CD4-positive, alpha-beta T cell treated with Interleukin-10 for 1 hour (primary cell): ENCODE measurements at regions not wholly inside any gene's neighbourhood (a gene's known extent, or its start where the extent isn't known, plus 50 kb on each side); places are given as distances from the start of the nearest gene placed in this dataset.
"Not testable (repeated sequence)": the region's sequence is repeated elsewhere in the genome, so short reads cannot be mapped to it uniquely, and the experiment has no call there.

Source experiments
- DNase-seq: peaks from one replicate; pipeline ENCODE4 v3.0.0-alpha.2; 2020

DNA sequence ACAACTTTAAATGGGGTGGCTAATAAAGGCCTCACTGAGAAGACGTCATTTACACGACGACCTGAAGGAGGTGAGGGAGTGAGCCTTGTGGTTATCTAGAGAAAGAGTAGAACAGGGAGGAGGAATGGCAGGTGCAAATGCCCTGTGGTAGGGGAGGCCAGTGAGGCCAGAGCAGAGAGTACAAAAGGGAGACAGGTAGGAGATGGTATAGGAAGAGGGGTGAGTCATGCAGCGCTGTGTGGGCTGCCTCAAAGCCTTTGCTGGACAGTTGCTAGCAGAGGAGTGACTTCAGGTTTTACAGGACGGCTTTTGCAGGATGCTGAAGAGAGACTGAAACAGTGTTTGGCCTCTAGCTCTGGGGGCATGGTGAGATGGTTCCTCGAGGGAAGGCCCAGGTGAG is 116.0 kb downstream of the IER5 start:
- no peak for DNase-seq

DNA sequence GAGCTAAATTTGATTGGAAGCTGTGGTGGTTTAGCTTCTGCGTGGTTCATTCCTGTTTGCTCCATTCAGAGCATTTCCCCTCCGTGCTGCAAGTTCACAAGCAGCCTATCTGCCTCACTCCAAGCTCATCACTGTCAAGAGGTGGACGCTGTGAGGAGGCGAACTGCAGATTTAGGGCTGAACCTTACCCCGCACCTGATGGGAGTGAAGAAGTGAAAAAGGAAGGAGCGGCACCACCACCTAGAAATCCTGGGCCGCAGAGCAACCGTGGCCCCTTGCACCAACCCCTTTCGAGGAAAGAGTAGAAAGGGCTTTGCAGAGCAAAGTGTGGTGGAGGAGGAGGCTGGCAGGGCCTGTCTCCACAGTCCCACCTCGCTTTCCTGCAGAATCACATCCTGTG is 117.4 kb downstream of the IER5 start:
- DNase-seq = no peak

DNA sequence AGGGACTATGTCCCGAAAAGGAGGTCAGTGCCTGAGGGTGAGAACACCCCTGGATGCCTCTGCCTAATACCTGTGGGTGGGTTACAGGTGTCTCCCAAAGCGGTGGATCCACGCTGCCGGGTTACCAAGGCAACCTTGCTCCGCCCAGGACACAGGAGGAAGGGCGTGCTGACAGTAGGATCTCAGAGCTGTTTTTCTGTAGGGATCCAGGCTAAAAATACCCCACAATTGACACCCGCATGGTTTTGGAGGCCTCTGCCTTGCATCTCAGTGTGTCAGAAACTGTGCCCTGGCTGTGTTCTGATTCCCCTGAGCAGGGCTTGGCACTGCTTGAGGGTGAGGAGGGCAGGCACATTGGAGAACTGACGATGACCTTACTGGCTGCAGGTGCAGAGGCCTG is 118.0 kb downstream of the IER5 start:
- DNase-seq = no peak

DNA sequence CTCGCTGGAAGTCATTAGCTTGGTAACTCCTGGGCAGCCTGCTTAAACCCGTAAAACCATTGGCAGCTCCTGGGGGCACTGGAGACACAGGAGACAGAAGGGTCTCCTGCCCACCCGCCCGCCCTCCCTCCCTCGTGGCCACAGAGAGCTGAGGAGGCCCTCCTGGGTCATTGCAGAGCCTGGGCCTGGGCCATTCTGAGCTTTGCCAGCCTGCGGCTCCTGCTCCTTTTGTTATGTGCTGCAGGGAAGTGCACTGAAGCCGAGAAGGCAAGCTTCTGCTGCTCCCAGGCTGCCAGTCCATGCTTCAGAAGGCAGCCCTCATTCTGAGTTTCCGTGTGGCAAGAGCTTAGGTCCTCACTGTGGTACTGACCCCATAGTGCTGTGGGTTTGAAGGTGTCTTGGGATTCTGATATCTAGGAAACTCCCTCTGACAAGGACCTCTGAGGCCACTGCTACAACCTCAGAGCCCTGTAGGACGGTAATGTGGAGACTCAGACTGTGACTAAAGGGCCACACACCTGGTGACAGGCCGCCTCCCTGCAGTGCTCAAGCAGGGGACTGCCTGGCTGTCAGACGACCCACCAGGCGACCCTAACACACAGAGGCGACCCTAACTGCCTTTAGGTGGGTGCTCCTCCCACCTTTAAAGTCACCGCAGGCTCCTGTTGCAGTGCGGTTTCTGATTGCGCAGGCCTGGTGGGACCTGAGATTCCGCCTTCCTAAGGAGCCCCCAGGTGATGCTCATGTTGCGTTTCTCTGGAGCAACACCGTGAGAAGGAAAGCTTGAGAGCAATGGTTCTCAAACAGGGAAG is 118.7 kb downstream of the IER5 start:
- no peak for DNase-seq

DNA sequence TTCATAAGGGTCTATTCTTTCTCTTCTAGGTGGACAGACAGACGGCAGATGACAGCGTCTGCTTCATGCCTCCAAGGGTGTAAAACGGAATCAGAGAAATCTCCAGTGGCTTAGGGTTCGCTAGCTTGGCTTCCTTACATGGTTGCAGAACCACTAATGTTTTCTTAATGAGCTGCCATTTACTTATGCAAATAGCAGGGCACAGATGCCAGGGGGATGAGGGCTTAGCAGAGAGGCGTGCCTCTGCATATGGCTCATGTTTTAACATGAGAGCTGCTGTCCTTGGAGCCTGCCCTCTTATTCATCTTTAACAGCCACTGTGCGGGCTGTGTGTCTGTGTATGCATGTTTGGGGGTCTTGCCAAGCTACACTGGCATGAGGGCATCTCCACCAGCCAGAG is 119.6 kb downstream of the IER5 start:
- DNase-seq = no peak

DNA sequence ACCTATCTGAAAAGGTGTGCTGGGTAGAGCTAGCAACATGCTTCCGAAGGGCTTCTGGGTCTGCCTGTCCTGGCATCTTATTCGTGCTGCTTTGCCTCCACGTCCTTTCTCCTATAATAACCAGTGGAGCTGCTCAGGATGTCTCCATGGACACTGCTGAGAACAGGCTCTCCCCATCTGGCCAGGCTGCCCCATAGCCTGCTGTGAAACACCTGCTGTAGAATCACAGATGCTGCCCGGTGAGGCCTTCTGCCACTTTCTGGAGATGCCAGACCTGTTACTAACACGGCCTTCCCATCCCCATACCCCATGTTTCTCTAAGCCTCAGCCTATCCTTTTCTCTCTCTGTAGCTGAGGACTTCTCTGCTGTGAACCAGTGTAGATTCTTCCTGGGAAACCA is 120.5 kb downstream of the IER5 start:
- no peak for DNase-seq

DNA sequence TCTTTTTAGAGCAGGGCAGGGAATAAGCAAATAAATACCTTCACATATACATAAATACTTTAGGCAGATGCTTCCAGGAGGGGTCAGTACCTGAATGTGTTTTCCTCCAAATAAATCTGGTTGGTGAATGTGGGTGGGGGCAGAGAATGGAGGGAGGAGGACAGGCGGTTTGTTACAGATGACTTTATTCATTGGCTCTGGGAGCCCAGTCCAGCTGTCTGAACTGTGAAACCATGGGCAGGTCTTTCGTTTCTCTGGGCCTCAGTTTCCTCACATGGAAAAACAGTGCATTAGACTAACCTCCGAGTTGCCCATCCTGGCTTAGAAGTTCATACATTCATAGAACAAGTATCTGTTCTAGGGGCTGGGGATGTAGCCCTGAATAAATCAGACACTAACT is 124.6 kb downstream of the IER5 start:
- no peak for DNase-seq

DNA sequence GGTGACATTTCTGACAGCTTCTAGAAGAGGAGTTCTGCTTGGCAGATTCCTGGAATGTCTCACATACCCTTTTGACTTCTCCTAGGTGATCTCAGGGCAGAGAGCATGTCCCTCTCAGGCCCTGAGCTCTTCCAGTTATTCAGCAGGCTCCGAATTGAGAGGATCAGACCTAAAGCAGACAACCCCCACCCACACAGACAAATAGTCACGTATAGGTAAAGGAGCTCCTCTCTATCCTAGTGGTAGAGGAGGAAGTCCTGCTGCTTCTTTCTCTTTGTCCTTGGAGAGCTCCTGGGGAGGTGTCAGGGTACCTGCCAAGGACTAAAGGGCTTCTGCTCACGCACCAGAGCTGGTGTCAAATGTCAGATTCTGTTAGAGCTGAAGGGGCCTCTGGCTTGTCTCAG is 128.1 kb downstream of the IER5 start:
- DNase-seq = no peak

DNA sequence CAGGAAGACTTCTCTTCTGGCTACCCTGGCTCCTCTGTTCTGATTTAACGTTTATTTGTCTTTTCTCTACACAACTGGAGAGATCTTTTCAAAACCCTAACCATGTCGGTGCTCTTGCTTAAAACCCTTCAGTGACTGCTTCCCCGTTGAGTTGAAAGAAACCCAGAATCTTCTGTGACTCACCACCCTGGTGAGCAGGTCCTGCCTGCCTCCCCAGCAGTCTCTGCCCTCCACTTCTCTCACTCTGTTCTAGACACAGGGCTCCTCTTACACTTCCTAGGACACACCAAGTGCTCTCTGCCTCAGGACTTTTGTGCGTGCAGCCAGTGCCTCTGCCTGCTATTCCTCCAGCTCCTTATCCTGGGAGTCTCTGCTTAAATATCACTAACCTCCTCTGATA is 131.4 kb downstream of the IER5 start:
- DNase-seq = no peak

DNA sequence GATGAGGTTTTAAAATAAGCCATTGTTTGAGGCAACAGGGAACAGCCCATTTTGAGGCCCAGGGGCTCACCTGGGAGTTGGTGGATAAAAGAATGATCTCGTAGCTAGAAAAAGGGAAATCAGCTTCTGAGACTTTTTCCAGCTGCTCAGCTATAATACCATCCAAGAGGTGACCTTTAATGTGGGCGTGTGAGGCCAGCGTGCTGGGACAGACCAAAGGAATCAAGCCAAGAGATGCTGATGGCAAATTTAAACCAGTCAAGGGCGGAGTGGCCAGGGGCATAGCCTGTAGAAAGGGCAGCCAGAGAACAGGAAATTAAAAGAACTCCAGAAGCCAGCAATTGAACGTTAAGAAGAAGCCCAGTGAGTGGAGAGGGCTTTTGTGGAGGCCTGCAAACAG is 132.6 kb downstream of the IER5 start:
- no peak for DNase-seq

DNA sequence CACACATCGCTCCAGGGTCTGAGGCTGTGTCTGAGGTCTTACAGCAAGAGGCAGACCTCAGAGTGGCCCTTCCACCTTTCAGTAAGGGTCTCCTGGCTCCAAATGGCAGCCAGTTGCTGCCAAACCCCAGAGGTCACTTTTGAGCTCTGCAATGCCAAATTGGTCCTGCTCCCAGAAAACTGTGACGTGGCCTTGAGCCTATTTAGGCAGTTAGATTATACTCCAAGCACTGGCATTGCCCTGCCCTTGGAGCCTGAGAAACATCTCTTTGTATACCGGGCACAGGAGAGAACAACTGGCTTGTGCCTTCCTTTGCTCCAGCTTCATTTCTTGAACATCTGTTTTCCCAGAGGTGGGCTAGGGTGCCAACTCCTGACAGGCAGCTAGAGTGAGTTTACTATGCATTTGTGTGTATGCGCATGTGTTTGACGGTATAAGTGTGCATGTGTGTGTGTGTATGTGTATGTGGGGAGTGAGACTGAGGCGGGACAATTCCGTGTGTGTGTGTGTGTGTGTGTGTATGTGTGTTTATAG is 134.5 kb downstream of the IER5 start:
- DNase-seq = no peak

DNA sequence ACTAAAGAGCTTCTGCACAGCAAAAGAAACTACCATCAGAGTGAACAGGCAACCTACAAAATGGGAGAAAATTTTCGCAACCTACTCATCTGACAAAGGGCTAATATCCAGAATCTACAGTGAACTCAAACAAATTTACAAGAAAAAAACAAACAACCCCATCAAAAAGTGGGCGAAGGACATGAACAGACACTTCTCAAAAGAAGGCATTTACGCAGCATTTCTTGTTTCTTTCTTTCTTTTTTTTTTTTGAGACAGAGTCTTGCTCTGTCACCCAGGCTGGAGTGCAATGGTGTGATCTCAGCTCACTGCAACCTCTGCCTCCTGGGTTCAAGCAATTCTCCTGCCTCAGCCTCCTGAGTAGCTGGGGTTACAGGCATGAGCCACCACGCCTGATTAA is 138.2 kb downstream of the IER5 start:
- not testable (repeated sequence) for DNase-seq

DNA sequence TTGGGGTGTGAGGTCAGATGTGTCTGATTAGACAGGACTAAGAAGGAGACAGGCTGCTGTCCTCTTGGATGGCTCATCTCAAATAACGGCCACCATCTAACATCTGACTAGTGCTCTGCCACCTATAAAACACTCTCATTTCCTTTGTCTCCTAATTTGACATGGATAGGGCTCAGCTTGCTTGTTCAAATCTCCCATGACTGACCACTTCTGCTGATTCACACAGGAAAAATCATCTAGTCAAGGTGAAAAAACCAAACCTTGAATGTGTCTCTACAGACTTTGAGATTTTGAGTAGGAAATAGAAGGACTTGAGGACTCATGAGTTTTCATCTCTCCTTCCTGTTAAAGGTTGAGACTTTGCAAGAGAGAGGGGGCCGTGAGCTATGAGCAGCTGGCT is 150.6 kb downstream of the IER5 start:
- DNase-seq = no peak

DNA sequence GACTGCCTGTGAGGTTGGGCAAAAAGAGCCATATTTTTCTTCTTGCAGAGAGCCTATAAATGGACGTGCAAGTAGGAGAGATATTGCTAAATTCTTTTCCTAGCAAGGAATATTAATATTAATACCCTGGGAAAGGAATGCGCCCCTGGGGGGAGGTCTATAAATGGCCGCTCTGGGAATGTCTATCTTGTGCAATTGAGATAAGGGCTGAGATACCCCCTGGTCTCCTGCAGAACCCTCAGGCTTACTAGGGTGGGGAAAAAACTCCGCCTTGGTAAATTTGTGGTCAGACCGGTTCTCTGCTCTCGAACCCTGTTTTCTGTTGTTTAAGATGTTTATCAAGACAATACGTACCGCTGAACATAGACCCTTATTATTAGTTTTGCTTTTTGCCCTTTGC is 157.8 kb downstream of the IER5 start:
- DNase-seq = not testable (repeated sequence)

DNA sequence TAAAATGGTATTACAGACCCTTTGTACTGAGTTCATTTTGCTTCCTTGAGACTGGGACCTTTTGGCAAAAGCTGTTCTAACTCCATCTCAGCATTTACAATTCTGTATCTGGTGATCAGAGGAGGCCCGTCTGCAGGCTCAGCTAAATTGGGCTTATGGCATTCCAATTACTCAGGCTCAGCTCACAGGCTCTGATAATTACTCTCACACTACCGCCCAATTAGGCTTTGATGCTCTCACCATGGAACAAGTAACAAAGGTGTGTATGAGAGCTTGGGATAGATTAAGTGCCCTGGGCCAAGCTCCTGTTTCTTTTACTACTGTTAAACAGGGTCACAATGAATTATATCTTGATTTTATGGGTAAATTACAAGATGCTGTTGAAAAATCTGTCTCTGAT is 159.9 kb downstream of the IER5 start:
- not testable (repeated sequence) for DNase-seq

DNA sequence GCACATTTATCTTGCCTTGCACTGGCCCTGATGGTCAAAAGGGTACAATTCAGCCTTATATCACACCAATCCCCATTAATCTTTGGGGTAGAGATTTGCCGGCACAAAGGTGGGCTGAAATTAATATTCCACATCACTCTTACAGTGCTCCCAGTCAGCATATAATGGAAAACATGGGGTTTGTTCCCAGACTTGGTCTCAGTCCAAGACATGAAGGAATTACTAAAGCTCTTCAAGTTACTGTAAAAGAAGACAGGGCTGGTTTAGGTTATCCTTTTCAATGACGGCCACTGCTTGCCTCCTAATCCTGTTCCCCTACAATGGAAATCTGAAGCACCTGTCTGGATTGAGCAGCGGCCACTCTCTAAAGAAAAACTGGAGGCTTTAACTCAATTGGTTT is 160.7 kb downstream of the IER5 start:
- no peak for DNase-seq

DNA sequence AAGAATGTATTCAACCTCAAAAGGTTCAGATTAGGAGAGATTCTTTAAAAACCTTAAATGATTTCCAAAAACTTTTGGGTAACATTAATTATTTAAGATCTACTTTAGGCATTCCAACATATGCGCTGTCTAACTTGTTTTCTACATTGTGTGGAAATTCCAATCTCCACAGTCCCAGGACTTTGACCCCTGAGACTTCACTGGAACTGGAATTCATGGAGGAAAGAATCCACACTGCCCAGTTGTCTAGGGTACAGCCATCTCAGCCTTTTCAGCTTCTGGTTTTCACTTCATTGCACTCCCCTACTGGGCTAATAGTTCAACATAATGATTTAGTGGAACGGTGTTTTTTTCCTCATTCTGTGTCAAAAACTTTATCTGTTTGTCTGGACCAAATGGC is 161.5 kb downstream of the IER5 start:
- DNase-seq = no peak

DNA sequence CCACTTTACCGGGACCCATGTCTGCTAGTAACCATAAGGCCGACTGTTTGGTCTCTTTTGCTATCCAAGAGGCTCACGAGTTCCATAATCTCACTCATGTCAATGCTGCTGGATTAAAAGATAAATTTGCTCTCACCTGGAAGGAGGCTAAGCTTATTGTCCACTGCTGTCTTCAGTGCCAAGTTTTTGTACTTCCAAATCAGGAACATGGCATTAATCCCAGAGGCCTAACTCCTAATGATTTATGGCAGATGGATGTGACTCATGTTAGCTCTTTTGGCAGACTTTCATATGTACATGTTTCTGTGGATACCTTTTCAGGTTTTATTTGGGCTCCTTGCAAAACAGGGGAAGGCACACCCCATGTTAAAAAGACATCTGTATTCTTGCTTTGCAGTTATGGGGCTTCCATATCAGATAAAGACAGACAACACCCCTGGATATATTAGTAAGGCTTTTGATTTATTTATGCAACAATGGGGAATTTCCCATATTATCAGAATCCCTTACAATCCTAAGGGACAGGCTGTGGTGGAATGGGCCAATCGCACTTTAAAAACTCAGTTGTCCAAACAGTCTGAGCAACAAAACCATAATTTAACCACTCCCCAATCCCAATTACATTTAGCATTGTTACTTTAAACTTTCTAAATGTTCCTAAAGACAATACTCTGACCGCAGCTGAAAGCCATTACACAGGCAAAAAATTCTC is 162.7 kb downstream of the IER5 start:
- no peak for DNase-seq

DNA sequence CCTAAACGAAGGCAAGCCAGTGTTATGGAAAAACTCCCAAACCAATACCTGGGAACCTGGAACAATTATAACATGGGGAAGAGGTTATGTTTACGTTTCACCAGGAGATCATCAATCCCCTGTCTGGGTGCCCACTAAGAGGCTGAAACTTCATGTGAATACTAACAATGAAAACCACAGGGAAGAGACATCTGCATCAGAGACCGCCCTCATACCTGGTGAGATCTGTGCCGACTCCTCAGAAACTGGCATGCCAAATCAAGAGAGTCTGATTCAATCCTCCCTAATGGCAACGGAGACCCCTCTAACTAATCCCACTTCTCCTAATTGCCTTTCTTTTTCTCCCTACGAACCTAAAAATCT is 163.2 kb downstream of the IER5 start:
- DNase-seq = no peak

DNA sequence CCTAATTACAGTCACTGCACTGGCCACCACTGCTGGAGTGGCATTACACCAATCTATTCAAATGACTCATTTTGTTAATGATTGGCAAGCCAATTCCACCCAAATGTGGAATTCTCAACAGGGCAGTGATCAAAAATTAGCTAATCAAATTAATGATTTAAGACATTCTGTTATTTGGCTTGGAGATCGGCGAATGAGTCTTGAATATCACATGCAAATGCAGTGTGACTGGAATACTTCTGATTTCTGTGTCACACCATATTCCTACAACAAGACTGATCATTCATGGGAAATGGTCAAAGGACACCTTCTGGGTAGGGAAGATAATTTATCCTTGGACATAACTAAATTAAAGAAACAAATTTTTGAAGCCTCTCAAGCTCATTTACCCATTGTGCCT is 165.1 kb downstream of the IER5 start:
- DNase-seq = not testable (repeated sequence)

DNA sequence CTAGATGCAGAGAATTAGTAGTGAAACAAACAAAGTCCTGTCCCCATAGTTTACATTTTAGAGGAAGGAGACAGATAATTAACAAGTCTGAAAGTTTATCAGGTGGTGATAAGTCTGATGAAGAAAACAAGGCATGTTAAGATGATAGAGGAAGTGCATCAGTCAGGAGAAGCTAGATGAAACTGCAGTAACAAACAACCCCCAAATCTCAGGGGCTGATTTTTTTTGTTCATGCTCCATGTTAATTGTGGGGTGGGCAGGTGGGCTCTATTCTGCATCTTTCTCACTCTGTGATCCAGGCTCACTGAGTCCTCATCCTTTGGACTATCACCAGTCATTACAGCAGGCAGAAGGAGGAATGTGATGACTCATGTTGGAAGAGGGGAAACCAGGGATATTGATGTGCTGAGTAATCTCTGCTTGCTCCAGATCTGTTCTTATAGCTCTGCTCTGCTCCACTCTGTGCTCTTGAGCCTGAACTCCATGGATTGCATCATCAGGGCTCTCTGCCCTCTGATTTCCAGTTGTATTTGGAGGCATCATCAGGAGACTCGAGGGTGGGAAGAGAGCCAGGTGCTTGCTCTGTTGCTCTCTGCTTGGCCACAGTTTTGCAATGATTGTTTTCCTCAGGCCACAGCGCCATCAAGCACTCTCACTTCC is 166.9 kb downstream of the IER5 start:
- DNase-seq = no peak

DNA sequence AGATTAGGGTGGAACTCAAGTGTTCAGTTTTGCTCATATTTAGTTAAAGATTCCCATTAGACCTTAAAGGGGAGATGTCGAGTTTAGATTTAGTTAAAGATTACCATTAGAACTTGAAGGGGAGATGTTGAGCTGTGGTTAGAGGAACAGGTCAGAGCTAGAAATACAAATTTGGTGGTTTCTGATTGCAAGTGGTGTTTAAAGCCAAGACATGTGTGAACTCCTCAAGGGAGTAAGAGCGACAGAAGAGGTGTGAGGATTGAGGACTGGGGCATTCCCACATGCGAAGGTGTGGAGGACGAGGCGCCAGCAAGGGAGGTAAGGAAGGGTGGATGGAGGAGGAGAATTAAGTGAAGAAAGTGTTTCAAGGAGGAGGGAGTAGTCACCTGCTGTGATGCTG is 168.6 kb downstream of the IER5 start:
- DNase-seq = no peak

DNA sequence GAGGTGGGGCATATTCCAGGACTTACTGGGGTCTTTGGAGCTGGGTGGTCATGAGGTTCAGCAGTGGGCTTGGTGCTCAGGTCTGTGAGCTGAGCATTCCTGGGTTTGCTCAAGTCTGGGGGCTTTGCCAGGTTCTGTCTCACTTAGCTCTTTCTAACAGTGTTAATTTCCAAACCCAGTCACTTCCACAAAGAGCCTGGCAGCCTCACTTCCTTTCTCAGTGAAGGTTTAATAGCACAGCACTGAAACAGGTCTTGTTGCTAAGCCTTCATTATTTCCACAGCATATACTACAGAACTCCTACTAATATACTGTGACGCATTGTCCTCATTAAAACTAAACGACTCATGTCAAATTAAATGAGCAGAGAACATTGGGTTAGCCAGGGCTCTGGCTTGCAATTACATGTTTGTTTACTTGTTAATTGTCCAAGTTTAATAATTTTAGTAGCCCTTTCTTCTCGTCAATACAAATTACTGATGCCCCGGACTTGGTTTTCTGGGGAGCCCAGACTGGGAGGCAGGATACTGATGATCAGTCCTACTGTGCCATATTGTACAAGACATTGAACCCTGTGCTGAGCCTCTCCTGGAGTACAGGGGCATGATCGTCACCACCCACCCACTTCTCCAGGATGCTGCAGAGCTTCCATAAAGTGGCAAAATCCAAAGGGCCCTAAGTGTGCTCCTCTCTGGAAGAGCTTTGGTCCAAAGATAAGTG is 170.7 kb downstream of the IER5 start:
- no peak for DNase-seq
